ENCODE measurements at regions not wholly inside any gene's neighbourhood (a gene's known extent, or its start where the extent isn't known, plus 50 kb on each side); places are given as distances from the start of the nearest gene placed in this dataset.

DNA sequence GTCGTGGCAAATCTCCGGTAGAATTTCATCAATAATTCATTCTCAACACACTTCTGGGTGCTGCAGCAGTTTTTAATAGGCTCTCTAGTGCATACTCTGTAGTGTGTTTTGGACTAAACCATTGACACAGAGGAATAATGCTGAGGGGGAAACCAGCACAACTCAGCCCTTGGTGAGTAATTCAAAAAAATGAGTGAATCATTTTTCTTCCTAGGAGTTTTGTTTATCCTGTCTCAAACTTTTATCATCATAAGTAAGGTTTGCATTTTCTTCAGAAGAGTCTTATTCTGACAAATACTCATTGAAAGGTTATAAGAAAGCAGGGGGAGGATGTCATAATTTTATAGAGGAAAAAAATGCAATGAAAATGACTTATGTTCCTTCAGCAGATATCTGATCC lies 2542.7 kb downstream of the PCDH7 start:
- no peak for ATAC-seq

DNA sequence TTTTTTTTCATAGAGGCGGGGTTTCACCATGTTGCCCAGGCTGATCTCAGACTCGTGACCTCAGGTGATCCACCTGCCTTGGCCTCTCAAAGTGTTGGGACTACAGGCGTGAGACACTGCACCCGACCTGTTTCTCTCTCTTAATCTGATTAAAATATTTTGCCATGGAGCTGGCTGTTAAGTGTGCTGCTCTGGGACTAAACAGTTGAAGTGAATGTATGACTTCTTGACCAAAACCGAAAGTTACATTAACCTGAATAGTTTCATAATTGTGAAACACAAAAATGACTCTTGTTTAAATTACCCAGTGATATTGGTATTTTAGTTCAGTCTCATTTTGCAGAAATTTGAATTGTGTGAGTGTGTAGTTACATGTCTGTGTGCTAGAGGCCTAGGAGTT lies 2548.6 kb downstream of the PCDH7 start:
- no peak for ATAC-seq

DNA sequence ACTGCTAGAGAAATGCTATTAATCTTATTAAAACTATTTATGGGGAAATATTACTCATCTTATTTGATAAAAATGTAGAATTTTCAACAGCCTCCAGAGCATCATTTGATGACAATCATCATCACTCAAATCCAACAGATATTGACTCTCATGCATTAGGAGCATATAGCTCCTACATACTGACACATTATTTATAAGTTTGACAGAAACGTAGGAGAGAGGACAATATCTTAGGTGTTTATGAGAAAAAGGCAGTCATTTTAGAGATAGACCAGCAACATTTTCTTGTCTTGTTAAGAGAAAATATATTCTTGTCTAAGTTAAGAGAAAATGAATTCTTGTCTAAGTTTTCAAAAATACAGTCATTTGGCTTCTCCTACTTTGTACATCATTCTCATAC lies 2550.2 kb downstream of the PCDH7 start:
- no peak for ATAC-seq

DNA sequence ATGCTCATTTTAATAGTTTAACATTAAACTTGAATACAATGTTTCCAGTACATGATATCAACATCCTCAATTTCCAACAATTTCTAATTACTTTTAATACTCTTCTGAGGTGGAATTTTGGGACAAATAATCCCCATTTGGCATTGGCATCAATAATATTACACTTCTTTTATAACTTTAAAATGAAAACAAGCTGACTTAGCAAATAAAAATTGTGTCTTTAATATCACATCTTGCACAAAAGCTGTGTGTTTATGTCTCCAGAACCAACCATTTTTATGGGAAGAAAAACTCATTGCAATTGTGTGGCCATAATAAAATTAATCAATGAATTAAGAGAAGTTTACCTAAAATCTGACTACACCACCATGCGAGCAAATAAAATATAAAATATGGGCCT lies 2552.6 kb downstream of the PCDH7 start:
- no peak for ATAC-seq

DNA sequence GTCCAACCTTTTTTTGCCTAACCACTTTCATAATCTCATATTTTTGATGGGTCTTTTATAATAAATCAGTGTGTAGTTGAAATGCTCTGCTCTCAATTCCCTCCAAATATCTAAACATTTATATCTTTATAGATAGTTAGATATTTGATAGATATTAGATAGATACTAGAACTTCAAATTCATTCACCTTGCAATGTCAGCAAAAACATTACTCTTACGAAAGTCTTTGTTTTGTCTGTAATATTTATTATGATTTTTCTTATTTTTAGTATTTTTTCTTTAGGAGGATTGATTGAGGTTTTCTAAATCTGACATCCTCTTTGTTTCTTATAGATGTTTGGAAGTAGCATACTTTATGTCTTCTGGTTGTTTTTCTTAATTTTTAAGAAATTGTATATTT lies 2563.6 kb downstream of the PCDH7 start:
- ATAC-seq, result no peak

DNA sequence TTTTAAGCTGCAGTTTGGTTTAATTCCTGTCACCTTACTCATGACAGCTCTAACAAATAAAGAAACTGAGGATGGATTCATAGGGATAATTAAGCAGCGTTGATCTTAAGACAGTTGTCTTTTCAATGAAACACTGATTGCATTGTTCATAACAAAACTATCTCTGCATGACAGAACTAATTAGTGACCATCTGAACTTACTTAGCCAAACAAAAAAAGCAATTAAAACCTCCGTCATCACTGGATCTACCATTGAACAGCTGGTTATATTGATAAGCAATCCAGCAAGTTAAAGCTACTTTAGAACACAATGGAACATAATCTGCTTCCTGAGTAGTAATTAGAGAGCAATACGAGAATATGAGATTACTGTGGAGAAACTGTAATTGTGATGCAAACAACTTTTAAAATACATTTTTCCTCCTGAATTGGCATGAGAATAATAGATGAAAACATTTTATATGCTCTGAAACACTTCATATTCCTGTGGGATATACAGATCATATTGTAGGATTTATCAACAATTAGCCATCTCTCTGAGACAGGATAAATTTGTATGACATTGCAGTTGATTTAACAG lies 2576.8 kb downstream of the PCDH7 start:
- ATAC-seq, result no peak

DNA sequence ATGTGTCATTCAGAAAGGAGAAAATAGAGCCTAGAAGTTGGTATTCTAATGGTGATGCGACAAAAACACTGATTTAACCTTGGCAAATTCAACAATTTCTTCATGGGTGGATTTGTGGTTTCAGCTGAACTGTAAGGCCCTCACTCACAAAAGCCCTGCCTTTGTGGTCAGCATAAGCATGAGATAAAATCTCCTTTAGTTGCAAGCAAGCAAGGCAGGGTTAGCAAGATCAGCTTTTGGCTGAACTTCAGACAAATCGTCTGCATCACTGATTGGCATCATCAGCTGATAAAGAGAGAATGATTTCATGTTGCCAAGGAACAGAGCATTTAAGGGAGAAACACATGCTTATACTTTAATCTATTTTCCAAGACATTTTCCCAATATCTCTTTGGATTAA lies 2582.2 kb downstream of the PCDH7 start:
- ATAC-seq, result no peak

DNA sequence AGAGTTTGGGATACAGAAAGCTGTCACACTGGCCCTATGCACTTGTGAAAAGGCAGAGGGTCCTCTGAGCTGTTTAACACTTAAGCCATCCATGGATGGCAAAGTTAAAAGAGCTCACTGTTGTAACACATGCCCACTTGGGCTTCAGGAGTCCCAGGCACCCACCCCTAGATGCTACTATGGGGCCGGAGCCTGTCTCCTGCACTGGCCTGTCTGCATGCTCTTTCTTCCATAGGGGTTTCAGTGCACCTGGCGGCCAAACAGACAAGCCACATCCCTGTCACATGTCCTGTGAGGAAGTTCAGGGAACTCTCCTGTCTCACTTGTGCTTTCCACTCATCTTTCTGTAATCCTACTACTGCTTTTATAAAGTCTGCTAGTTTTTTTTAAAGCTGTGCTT lies 2586.0 kb downstream of the PCDH7 start:
- ATAC-seq, result no peak

DNA sequence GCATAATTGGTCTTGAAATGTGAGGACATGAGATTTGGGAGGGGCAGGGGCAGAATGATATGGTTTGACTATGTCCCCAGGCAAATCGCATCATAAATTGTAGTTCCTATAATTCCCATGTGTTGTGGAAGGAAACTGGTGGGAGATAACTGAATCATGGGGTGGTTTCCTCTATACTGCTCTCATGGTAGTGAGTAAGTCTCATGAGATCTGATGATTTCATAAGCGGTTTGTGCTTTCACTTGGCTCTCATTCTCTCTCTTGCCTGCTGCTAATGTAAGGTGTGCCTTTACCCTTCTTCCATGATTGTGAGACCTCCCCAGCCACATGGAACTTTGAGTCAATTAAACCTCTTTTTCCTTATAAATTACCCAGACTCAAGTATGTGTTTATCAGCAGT lies 2595.9 kb downstream of the PCDH7 start:
- ATAC-seq, result no peak

DNA sequence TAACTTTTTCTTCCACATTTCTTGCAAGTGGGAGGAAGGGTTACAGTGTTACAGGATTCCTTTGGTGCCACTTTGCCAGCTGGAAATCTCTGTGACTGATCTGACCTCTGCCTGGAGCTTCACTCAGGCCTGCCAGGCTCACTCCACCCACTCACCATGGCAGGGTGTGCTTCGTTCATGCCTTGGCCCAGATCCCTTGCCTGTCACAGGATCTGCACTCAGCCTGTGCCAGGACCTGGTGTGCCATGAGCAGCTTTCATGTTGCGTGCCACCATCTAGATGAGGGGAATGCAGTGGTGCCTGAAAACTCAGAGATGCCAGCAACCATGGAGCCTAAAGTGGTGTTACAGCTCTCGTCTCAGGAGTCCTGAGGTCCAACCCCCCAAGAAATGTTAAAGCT lies 2596.4 kb downstream of the PCDH7 start:
- no peak for ATAC-seq

DNA sequence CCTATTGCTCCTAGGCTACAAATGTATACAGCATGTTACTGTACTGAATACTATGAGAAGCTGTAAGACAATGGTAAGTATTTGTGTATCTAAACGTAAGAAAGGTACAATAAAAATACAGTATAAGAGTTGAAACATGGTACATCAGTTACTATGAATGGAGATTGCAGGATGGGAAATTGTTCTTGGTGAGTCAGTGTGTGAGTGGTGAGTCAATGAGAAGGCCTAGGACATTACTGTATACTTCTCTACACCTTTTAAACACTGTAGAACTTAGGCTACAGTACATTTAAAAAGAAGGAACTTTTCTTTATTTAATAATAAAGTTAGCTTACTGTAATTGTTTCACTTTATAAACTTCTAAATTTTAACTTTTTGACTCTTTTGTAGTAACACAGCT lies 2603.2 kb downstream of the PCDH7 start:
- no peak for ATAC-seq

DNA sequence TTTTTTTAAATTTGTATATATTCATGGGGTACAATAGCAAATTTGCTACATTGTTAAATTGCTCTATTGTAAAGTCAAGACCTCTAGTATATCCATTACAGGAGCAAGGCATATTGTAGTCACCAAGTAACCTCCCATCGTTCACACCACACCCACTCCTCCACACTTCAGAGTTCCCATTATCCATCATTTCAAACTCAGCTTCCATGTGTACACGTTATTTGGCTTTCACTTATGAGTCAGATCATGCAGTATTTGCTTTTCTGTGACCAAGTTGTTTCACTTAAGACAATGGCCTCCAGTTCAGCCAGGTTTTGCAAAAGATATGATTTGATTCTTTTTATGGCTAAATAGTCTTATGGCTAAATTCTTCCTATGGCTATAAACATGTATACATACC lies 2614.2 kb downstream of the PCDH7 start:
- no peak for ATAC-seq

DNA sequence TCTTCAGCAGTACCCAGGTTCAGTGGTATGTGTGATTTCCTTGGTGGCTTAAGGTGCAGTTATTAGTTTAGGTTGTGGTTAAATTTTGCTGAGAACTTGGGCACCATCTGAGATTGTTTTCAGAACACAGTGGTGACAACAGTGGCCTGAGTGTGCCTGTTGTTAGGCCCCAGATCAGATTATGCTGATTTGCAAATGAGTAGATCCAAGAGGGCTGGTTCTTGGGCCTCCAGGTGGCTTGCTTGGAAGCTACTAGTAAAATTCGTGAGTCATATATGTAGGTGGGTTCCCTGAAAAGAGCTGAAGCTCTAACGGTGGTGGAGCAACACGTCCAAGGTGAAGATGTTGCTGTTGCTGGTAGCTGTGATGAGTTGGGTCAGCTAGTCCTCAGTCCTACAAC lies 2619.6 kb downstream of the PCDH7 start:
- ATAC-seq, result no peak

DNA sequence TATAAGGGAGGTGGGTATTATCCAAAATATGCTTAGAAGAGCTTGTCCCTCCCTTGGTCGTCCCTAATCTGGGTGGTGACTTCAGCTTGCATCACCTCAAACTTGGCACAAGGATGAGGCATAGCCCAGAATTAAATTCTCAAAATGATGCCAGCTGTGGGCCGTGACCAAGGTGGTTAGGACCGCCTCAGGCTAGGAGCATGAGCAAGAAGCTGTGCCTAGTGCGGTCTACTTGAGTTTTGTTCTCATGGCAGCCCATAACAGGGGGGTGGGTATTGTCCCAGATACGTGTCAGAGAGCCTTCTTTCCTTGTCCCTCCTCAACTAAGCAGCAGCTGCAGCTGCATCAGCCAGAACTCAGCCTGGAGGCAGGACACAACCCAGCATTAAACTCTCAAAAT lies 2620.0 kb downstream of the PCDH7 start:
- ATAC-seq, result no peak

DNA sequence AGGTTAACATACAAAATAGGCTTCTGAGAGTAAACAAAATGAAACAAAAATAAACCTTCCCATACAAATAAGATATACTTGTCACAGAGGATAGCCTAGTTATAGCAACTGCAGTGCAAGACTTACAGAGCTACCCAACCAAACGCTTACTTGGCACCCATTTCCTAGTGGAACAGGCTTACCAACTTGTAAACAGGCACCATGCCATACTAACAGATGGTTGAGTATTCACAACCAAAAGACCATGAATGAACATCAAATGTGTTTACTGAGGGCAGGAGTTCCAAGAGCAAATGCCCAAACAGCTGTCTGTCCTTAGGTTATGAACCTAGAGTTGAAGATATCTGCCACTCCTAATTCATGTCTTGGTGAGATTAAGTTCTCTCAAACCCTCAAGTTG lies 2629.2 kb downstream of the PCDH7 start:
- no peak for ATAC-seq

DNA sequence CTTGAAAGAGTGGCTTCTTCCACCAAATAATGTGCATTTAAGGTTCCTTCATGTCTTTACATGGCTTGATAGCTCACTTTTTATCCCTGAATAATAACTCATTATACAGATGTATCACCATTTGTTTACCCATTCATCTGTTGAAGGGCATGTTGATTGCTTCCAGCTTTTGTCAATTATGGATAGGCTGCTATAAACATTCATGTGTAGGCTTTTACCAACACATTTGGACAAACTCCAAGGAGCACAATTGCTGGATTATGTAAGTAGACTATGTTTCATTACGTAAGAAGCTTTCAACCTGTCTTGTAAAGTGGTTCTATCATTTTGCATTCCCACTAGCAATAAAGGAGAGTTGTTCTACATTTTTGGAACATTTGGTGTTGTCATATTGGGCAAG lies 2637.0 kb downstream of the PCDH7 start:
- ATAC-seq, result no peak

DNA sequence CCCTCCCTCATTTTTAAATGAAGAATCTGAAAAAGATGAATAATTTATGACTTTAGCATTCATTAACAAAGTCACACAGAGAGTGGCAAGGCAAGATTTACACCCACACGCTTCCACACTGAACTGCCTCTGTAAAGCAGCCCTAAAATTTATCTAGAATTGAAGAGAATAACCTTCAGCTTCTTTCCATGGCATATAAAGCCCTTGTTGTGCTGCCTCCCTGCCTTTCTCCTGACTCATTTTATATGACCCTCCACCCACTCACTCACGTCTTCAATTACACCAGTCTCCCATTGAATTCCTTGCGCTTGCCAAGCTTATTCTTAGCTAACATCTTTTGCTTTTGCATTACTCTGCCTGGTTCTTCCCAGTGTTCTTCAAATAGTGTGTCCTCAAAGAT lies 2649.3 kb downstream of the PCDH7 start:
- ATAC-seq, result no peak

DNA sequence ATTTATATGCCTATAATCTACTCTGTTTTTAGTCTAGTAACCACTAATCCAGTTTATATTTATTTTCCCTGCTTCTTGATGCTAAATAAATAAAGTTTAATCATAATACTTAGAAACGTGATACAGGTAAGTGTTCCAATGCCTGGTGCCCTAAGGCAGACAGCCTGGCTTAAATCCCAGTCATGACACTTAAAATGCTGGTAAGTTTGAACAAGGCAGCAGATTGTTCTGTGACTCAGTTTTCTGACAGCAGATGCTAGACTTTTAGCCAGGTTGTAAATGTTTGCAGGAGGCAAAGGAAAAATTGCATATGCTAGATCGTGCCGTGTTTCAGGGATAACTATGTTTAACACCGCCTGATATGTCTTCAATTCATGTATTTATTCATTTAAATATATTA lies 2661.6 kb downstream of the PCDH7 start:
- no peak for ATAC-seq

DNA sequence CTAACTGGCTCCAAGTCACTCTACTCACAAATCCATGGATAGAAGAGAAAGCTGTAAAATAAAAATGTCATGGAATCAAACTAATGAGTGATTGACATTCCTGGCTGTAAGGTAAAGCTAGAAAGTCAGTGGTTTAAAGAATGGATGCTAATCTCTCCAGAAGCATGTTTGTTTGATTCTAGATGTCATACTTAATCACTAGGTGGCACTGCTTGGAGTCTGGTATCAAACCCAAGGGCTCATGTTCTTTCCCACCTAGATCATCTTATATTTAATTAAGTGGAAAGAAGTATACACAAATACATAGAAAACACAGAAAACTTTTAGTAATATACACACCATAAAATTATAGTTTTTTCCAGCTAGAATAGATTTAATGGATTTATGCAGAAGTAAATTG lies 2666.6 kb downstream of the PCDH7 start:
- ATAC-seq, result no peak

DNA sequence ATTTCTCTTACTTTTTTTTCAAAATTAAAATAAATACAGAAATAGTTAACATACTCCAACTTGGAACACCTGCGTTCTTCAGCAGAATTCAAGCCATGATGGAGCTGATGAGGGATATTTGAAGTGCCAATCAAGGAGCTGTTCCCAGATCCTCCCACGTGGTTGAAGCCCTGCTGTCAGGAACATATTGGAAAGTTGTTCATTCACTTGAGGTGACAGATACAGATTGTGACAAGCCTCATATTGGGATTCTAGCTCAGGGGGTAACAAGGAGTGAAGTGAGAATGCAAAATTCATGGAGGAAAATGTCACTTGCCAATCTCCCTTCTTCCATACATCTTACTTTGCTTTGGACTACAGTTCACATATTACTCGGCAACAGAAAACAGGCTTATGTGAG lies 2670.8 kb downstream of the PCDH7 start:
- no peak for ATAC-seq

DNA sequence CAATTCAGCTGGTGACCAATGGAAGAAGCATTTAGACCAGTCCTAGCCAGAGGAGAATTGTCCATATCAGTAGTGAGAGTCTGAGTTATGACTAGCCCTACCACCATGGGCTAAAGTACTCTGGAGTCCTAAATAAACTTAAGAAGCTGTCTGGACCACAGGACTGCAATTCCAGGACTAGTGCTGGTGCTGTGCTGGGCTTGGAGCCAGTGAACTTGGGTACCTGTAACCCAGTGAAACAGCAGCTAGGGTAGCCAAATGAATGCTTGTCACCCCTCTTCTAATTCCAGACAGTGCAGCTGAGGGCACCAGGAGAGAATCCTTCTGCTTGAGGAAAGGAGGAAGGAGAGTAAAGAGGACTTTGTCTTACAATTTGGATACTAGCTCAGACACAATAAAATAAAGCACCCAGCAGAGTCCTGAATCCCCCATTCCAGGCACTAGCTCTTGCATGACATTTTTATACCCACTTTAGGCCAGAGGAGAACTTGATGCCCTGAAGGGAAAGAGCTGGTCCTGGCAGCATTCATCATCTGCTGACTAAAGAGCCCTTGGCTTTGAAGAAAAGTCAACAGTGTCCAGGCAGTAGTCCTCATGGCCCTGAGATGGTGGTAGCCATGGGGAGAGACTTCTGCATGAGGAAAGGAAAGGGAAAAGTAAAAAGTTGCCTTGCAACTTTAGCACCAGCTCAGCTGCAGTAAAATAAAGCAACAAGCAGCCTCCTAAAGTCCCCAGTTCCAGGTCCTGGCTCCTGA lies 2675.7 kb downstream of the PCDH7 start:
- ATAC-seq, result no peak

DNA sequence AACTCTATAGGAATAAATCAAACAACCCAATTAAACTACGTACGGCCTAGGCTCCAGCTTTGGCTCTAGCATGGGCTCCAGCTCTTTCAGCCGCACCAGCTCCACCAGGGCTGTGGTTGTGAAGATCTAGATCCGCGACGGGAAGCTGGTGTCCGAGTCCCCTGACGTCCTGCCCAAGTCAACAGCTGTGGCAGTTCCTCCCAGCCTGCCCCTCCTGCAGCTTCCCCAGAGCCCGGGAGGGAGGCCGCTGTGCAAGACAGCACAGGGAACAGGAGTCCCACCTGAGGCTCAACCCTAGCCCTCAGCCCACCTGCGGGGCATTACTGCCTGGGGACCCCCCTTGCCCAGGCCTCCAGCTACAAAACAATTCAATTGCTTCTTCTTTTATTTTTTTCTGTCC lies 2680.3 kb downstream of the PCDH7 start:
- no peak for ATAC-seq

DNA sequence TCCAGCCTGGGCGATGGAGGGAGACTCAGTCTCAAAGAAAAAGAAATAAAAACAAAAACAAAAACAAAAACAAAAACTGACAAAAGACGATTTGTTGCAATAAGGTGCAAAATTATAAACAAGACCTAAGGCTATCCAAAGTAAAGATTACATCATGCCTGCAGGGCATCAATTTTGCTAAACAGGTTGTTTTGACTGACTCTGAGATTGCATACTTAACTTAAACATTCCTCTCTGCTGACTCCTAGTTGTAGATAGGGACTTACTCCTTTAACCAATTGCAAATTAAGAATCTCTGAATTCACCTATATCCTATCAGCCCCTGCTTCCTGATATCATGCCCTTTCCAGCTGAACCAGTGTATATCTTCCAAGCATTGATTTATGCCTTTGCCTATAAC lies 2687.3 kb downstream of the PCDH7 start:
- ATAC-seq, result no peak

DNA sequence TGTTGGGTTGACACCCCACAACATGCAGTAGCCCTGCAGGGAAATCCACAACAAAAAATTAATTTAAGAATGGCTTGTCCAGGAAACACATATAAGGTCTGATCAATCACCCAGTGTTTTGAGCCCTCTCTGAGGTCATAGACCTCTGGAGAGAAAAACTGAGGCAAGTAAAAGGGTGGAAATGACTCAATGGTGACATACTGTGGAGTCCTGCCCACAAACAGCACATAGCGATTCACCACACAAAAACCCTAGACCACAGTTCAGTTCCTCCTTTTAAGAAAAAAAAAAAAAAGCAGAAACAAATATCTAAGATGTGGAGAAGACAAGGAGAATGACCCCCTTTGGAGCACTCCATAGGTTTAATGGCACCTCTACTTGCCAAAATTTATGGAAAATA lies 2691.0 kb downstream of the PCDH7 start:
- no peak for ATAC-seq

DNA sequence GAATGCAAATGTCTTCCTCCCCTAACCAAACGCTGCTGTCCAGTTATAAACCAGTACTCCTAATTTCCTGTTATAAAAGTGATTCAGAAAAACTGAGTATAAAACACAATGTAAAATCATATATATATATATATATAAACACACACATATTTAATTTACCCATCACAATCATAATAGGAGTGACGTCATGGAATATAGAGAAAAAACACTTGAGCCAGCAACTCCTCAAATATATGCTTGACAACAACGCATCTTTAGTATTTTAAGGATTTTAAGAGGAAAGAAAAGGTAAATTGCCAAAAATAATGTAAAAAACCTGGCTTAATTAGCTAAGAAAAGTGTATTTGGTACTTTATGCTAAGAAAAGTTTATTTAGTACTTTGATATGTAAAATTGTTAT lies 2701.7 kb downstream of the PCDH7 start:
- ATAC-seq, result no peak

All from esophagus mucosa (tissue), 1 donor.